ENCODE measurements at regions not wholly inside any gene's neighbourhood (a gene's known extent, or its start where the extent isn't known, plus 50 kb on each side); places are given as distances from the start of the nearest gene placed in this dataset.

- intact Hi-C loops (cut with micrococcal nuclease), result no loop called here
- ChIA-PET POLR2A (no interaction called here), CTCF (no interaction called here)
- H3K4me3 Mint-ChIP-seq, result no peak overlapping the region
- no peak for TF ChIP-seq CTCF (IDR thresholded peaks at IDR 0.05)
- no peaks in the 10 kb centered on the region for H3K27me3 Mint-ChIP-seq
- H3K4me1 Mint-ChIP-seq (ENCODE audit: low read depth), result no peaks in the 10 kb centered on the region
- no peak overlapping the region for H3K27ac Mint-ChIP-seq
- DNase-seq (no peak), ATAC-seq (no peak)
- H3K9me3 Mint-ChIP-seq, result no peaks in the 10 kb centered on the region
- H3K36me3 Mint-ChIP-seq (ENCODE audit: low read depth), result no peaks in the 10 kb centered on the region
Observed at GRCh38 chr5:4983701-4984100, 156.4 kb upstream of the ADAMTS16 start.

- no peak overlapping the region for H3K4me3 Mint-ChIP-seq
- intact Hi-C loops (cut with micrococcal nuclease), result no loop called here
- no peak overlapping the region for H3K27ac Mint-ChIP-seq
- no peaks in the 10 kb centered on the region for H3K4me1 Mint-ChIP-seq (ENCODE audit: low read depth)
- H3K36me3 Mint-ChIP-seq (ENCODE audit: low read depth), result no peaks in the 10 kb centered on the region
- H3K9me3 Mint-ChIP-seq, result no peaks in the 10 kb centered on the region
- POLR2A ChIA-PET, result no interaction called here
- ATAC-seq (no peak), DNase-seq (no peak)
- TF ChIP-seq CTCF (IDR thresholded peaks at IDR 0.05), result no peak
- H3K27me3 Mint-ChIP-seq, result no peaks in the 10 kb centered on the region
- CTCF ChIA-PET, result no interaction called here
Observed at GRCh38 chr5:4984461-4984860, 155.7 kb upstream of the ADAMTS16 start.

GRCh38 chr5:4987431-4987830, 152.7 kb upstream of the ADAMTS16 start:
- Mint-ChIP-seq H3K9me3 (no peaks in the 10 kb centered on the region), H3K36me3 (ENCODE audit: low read depth) (no peaks in the 10 kb centered on the region), H3K4me1 (ENCODE audit: low read depth) (no peaks in the 10 kb centered on the region), H3K27ac (no peak overlapping the region), H3K27me3 (no peaks in the 10 kb centered on the region), H3K4me3 (no peak overlapping the region)
- DNase-seq (no peak), ATAC-seq (no peak)
- intact Hi-C loops (cut with micrococcal nuclease), result no loop called here
- CTCF ChIA-PET, result no interaction called here
- TF ChIP-seq CTCF (IDR thresholded peaks at IDR 0.05), result no peak
- POLR2A ChIA-PET, result interaction anchor here (0.9 kb wide), 1 partner anchor 148 kb away, joined by 3 read pairs; no protein-coding TSS in a partner anchor

GRCh38 chr5:4989118-4989517, 151.0 kb upstream of the ADAMTS16 start:
- ATAC-seq, result no peak
- no peaks in the 10 kb centered on the region for H3K9me3 Mint-ChIP-seq

GRCh38 chr5:4990017-4990416, 150.1 kb upstream of the ADAMTS16 start:
- no peaks in the 10 kb centered on the region for H3K27me3 Mint-ChIP-seq
- CTCF ChIA-PET, result no interaction called here
- no peak for ATAC-seq
- no peaks in the 10 kb centered on the region for H3K36me3 Mint-ChIP-seq (ENCODE audit: low read depth)
- no peak overlapping the region for H3K4me3 Mint-ChIP-seq
- no peaks in the 10 kb centered on the region for H3K4me1 Mint-ChIP-seq (ENCODE audit: low read depth)
- POLR2A ChIA-PET, result no interaction called here
- H3K27ac Mint-ChIP-seq, result no peak overlapping the region
- DNase-seq, result no peak
- intact Hi-C loops (cut with micrococcal nuclease), result no loop called here
- no peaks in the 10 kb centered on the region for H3K9me3 Mint-ChIP-seq
- TF ChIP-seq CTCF (IDR thresholded peaks at IDR 0.05), result no peak

More at GRCh38 chr5:4989118-4989517, 151.0 kb upstream of the ADAMTS16 start:
- Mint-ChIP-seq H3K27ac (no peak overlapping the region), H3K36me3 (ENCODE audit: low read depth) (no peaks in the 10 kb centered on the region), H3K4me3 (no peak overlapping the region), H3K4me1 (ENCODE audit: low read depth) (no peaks in the 10 kb centered on the region), H3K27me3 (no peaks in the 10 kb centered on the region)
- DNase-seq, result no peak
- intact Hi-C loops (cut with micrococcal nuclease), result no loop called here
- ChIA-PET CTCF (no interaction called here), POLR2A (no interaction called here)
- no peak for TF ChIP-seq CTCF (IDR thresholded peaks at IDR 0.05)
